HG02852 (cell line): ENCODE measurements at regions not wholly inside any gene's neighbourhood (a gene's known extent, or its start where the extent isn't known, plus 50 kb on each side); places are given as distances from the start of the nearest gene placed in this dataset.

Experiments used
- ATAC-seq: cut with Tn5 transposase; IDR thresholded peaks from one replicate; pipeline ENCODE4 v1.9.1; 2021; ENCODE audit warnings: mild to moderate bottlenecking, moderate library complexity; ENCODE audit not compliant: unreplicated experiment

- no peak for ATAC-seq
Measured at GRCh38 chr7:88442413-88442812, 135.7 kb upstream of the STEAP4 start.

- no peak for ATAC-seq
Measured at GRCh38 chr7:88437132-88437531, 130.4 kb upstream of the STEAP4 start.

GRCh38 chr7:88432301-88432700, 125.6 kb upstream of the STEAP4 start:
- no peak for ATAC-seq

DNA sequence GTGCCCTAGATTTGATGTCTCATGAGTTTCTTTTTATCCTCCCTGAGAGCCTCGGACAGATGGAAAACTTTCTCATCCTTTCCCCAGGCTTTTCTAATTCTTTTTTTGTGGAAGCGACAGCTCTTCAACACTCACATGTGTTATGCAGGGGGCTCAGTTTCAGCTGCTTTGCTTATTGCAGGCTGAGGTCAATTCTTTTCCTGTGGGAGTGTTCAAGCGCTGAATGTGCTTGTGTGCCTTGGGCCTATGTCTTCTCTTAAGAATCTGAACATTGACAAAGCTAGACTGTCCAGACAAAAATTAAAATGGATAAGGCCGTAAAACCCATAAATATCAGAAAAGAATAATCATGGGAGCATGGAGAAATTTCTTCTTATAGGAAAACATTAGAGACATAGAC, 125.2 kb upstream of the STEAP4 start:
- no peak for ATAC-seq

DNA sequence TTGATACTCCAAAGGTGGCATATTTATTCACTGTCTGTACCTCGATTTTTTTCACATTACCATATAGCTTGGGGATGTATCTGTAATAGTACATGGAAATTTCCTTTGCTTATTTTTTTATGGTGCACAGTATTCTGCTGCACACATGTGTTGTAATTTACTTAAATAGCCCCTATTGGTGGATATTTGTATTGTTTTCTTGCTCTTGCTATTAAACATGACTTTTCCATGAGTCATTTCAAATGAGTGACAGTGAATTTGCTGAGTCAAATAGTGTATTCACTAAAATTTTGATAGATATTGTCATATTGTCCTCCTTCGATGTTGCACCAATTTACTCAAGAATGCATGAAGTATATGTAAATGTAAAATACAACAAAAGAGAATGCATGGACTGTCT, 122.7 kb upstream of the STEAP4 start:
- ATAC-seq: no peak

GRCh38 chr7:88402529-88402928, 95.8 kb upstream of the STEAP4 start:
- no peak for ATAC-seq

GRCh38 chr7:88401009-88401623, 94.4 kb upstream of the STEAP4 start:
- ATAC-seq: peak; percentile 49

GRCh38 chr7:88399696-88400240, 93.1 kb upstream of the STEAP4 start:
- no peak for ATAC-seq

DNA sequence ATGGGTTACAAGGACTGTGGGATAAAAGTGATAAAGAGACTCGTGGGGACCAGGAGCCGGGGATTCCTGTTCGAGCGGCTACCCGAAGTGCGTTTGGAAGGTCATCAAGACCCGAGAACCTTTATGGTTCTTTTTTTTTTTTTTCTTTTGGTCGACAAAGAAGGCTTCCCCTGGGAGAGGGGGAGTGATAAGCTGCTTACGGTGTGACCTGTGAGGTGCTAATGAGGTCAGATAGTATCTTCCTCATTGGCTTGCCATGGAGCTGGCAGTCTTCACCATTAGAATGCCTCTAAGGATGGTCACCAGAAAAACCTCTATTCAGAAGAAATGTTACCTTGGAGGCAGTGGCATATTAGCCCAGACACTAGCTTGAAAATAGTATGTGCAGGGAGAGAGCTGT, 92.3 kb upstream of the STEAP4 start:
- no peak for ATAC-seq

DNA sequence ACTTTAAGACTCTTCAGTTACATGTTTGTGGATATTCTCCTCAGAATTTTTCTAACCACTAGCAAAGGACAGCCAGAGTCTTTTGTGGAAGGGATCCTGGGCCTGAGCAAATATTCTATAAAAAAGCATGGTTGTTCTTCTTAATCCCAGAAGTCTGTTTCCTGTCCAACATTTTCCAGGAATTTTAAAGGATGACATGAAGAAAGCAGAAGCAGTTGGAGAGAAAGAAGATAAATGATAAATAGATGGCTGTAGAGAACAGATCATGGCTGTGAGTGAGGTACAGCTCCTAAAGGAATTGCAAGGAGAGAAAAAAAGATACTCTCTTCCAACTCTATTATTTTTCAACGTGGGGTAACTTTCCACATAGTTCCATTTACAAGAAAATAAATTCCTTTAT, 91.8 kb upstream of the STEAP4 start:
- no peak for ATAC-seq

DNA sequence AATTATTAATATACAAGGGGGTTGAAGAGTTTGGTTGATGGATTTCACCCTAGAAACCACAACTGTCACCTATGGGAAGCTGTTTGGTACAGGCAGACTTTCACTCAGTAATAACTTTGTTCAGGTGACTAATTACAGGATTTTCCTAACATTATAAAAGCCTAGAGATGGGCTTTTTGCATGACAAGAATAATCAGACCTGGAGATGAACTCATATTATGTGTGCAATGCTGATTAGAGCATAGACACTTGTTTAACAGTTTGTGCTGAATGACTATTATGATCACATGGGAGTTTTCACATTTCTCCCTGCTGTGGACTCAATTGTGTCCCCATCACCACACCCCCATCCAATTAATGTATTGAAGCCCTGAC, 90.2 kb upstream of the STEAP4 start:
- ATAC-seq: peak; percentile 44

DNA sequence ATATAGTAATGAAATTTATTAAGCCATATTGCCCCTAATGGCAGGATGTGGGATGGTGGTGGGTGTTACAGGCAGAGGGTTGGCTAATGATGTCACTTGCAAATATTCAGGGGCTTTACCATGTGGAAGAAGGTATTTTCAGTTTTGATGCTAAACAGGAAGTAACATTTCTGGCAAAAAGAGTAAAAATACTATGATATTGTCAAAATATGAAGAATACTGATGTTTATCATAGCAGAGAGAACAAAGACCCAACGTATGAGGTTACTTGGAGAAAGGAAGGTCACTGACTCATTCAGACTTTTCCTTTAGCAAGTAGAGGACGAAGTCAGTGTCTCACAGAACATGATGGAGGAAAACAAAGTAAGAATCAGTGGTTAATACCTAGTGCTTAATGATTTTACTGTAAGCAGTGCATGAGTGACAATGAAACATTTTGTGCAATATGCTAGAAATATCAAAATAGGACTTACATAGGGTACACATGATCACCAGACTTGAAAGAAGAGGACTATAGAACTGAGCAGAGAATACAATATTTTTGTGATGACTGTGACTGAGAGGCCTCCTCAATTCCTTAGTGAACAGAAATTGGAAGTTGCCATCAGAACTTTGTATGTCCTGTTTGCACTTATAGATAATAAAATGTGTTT, 89.7 kb upstream of the STEAP4 start:
- peak; percentile 71 for ATAC-seq

DNA sequence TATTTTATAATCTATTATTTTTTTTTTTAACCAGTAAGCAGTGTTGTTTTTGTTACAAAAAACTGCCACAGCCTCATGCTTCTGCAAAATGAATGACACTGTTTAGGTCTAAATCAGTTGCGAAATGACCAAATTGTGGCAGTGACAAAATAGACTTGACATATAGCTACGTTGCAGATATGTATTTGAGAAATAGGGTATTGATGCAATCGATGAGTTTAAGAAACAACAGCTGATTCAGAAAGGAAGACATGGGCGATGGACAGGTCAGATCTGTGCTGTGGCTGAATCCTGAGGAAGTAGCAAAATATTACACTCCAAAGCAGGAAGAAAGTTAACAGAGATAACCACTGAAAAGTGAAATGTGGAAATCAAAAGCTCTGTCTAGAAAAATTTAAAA, 89.0 kb upstream of the STEAP4 start:
- ATAC-seq: no peak

- no peak for ATAC-seq
Measured at GRCh38 chr7:88391247-88391646, 84.6 kb upstream of the STEAP4 start.

DNA sequence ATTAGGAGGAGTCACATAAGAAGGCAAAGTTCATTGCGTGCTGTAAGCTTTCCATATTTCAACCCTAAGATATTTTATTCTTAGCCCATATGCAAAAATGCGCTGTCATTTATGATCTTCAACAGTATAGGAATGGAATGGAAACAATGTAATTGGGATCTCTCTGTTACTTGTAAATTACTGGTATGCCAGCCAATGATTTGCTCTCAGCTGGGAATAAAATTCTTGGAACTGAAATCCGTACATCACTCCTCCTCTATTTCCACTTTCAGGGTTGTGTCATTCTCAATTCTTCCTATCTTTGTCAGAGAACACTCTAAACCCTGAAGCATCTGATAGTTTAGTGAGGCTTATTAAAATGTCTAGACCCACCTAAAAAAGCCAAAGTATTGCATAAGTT, 80.7 kb upstream of the STEAP4 start:
- ATAC-seq: no peak

GRCh38 chr7:88386665-88387156, 80.0 kb upstream of the STEAP4 start:
- no peak for ATAC-seq

DNA sequence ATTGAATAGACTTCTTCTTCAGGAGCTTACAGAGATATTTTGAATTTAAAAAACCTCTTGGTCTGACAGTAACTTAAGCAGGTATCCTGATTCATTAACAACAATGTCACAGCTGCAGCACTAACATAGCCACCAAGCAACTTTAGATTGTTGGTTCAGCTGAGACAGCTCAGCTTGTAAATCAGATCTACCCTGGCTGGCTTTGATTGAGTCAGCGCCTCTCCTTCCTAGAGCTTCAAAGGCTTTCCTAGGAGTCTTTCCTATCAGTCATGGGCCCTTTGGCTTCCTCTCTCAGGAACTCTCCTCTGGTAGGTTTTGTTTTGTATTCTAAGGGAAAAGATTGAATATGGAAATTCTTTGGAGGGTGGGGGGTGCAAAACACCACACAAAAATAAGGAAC, 70.7 kb upstream of the STEAP4 start:
- ATAC-seq: no peak

DNA sequence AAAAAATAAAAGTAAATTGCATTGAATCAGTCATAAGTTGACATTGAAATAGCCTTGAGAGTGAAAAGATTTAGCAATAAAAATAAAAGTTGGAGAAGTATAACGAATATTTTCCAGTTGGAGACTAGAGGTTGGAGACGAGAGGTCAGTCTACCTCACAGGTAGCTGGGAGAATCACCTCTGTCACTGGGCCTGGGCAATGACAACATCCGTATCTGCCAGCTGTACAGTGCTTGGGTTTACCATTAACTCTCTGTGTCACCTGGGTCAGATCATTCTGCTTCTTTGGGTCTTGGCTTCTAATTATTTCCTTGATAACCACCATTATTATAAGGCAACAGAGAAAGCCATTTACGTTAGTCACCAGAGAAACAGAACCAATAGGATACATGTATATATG, 62.0 kb upstream of the STEAP4 start:
- no peak for ATAC-seq

DNA sequence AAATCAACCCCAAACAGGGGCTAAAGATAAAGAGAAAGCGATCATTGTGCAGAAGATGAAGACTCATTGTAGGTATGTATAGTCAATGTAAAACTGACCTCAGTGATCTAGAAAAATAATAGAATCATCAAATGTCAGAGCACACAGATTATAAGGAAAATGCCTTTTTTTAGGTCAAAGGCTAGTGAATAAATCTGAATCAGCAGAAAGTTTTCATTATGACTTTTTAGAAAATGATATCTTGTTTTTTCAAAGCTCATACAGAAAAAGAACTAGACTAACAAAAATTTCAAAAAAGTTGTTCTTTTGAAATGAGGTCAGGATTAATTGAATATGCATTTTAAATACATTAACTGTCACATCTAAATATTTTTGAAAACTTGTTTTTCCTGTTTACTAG, 60.2 kb upstream of the STEAP4 start:
- no peak for ATAC-seq

DNA sequence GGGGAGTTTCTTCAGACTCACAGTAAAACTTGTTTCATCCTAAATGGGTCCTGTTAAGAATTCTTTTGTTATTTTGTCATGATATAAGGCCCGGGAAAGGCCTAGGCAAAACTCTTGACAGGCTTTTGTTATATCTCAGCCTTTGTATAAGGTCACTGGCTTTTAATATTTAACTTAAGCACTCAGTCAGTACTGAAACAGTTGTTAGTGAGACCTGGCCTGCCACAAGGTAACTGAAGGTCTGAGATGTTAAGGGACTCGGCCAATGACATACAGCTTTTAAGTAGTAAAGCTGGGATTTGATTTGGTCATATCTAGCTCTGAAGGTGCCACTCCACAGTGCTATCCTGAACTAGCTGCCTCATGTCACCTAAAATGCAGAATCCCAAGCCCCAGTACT, 57.2 kb upstream of the STEAP4 start:
- no peak for ATAC-seq

- ATAC-seq: no peak
Measured at GRCh38 chr7:88363249-88363648, 56.6 kb upstream of the STEAP4 start.

- peak; percentile 65 for ATAC-seq
Measured at GRCh38 chr7:88361357-88361756, 54.7 kb upstream of the STEAP4 start.

DNA sequence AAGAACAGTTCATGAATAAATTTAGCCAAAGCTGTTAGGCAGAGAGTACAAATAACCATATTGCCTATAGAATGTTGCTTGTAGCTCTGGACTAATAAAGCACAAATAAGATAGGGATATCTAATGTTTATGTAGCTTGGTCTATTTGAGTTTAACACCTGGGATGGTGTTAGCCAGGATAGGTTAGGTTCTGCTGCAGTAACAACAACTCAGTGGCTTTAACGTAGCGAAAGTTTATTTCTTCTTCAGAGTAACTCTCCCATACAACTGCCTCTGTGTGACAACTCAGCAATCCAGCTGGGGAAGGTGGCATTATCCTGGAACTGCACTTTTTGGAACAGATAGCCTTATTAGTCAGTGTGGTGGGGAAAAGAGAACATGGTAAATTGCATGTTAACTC, 52.2 kb upstream of the STEAP4 start:
- no peak for ATAC-seq
